GM18508 (cell line): ENCODE measurements at regions not wholly inside any gene's neighbourhood (a gene's known extent, or its start where the extent isn't known, plus 50 kb on each side); places are given as distances from the start of the nearest gene placed in this dataset.

Experiments
- ATAC-seq: cut with Tn5 transposase; IDR thresholded peaks from one replicate; pipeline ENCODE4 v1.9.1; 2021; ENCODE audit warnings: moderate number of reproducible peaks; ENCODE audit not compliant: insufficient read depth, unreplicated experiment

DNA sequence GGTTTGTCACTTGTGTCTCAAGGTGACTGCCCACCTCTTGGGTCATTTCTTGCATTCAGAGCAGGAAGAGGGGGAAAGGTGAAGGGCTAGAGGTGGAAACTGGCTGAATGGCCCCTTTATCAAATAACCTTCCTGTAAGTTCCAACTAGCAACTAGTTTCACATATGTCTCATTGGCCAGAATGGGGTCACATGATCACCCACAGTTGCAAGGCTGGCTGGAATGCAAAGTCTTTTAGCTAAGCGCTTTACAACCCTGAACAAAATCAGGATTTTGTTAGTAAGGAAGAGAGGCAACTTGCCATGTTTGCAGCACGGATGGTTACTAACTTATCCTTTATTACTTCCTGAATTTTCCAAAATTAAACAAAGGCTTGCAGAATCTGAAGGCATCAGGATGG, 156.3 kb downstream of the EMX2 start:
- no peak for ATAC-seq

DNA sequence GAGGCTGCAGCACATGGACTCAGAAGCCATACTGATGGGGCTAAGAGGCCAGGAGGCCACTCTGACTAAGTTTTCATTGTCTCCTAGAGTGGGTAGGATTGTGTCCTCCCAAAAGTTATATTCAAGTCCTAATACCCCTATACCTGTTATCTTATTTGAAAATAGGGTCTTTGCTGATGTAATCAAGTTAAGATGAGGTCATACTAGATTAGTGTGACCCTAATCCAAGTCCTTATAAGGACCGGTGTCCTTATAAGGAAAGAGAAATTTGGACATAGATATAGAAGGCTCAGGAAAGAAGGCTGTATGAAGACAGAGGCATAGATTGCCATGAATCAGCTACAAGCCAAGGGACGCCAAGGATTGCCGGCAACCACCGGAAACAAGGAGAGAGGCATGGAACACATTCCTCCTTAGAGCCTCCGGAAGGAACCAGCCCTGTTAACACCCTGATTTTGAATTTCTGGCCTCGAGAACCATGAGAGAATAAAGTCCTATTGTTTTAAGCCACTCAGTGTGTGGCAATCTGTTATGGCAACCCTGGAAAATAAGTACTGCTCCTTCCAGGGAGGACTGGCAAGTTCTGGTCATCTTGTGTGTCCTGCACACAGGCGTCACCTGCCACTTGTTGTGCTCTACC, 157.0 kb downstream of the EMX2 start:
- ATAC-seq, result no peak

DNA sequence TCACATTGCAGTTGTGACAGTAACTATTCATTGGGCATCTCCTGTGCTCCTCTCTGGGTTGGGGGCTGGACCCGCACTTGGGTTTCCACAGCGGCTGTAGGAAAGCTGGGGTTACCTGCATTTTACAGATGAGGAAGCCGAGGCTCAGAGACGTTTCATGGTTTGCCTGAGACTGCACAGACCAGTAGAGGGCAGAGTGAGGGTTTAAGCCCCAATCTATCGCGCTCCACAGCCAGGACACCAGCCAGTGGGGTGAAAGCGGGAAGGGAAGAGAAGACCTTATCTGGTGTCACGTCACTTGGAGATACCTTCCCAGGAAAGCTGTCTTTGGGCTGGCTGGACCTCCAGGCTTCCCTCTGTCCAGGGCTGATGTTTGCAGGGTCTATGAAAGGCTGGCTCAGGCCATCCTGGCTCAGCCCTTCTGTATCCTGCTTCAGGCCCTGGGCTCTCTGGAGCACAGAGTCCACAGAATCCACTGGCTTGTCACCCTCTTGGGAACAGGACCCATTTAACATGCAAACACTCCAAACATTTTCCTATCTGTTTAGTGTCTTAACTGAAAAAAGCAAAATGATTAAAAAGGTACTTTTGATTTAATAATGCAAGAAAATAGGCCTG, 167.7 kb downstream of the EMX2 start:
- no peak for ATAC-seq

DNA sequence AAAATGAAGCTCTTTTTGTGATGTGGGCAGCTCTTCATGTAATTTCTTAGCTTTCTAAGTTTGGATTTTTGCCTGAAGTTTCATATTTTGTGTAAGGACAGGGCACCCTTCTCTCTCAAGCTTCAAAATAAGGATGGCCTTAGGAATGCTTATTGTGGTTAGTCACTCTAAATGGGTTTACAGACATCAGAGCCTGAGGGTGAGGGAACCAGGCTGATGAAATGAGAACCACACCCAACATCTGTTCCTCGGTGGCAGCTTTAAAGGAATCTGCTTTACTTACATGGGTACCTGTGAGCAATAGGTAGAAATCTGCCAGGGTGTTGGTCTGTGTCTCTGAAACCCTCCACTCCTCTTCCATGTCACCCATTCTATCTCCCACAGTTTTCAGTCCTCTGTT, 174.3 kb downstream of the EMX2 start:
- no peak for ATAC-seq

DNA sequence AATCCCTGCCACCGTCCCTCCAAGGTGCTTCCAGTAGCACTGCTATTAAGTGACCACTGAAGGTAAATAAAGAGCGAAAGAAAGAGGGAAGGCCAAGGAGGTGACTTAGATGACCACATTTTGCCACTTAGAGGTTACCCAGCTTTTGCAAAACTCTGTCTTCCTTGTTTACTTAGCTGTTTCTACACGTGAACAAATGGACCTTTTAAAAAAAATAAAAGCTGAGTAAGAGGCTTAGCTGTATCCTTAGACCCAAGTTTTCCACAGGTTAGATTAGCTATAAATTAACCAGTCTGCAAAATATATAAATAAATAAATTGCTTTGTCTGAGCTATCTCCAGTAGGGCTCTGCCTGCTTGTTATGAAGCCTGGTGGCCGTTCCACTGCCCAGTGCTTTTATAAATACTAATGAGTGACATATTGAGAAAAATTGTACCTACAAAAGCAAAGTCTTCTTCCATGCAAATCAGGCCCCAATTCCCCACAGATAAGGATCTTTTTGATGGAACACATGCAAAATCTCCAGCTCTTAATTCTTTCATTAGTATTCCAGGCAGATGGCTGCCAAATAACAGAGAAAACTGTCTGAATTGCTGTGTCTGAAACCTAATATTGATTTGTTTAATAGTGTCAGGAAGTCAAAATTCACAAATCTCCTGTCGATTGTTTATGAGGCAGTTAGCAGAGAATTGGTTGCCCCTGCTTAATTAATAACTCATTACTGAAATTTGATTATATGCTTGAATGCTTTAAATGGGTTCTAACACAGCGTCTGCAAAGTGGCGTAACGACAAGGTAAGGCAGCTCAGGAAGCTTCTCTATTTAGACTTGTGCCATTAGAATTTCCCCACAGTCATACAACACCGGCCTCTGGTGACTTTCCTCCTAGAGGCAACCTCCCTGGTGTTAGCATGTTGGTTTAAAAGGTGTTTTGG, 176.7 kb downstream of the EMX2 start:
- no peak for ATAC-seq

DNA sequence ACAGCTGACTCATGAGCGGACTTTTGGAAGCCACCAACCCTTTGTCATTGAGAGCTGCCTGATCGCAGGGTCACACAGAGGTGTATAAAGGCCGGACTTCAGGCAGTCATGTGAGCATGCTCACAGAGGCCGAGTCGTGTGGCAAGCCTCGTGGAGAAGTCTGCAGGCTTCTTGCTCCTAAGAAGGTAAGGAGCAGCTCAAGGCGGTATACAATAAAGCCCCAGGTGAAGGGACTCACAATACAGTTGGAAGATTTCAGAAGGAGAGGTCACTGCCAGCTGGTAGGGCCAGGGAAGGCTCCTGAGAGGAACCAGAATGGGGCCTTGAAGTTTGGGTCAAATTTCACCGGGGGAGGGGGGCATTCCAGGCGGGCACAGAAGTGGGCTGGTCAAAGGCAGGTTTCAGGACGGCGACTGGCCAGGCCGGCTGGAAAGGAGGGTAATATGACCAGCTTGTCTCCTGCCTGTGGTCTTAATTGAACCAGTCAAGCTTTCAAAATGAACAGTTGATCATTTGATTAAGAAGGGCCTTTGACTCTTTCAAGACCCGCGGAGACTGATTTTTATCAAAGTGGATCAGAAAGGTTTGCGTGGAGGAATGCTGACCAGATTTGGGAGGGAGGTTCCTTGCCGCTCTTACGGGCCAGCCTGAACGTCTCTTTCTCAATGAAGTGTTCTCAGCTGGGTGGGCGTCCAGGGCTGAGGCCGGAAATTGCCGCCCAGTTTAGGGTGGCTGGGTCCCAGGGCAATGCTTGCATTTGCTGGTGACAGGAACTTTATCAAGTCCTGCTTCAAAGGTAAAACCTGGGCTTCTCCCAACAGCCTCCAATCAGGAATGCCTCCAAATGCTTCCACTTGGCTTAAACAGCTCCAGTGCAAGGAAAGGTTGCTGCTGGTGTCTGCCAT, 178.6 kb downstream of the EMX2 start:
- no peak for ATAC-seq

DNA sequence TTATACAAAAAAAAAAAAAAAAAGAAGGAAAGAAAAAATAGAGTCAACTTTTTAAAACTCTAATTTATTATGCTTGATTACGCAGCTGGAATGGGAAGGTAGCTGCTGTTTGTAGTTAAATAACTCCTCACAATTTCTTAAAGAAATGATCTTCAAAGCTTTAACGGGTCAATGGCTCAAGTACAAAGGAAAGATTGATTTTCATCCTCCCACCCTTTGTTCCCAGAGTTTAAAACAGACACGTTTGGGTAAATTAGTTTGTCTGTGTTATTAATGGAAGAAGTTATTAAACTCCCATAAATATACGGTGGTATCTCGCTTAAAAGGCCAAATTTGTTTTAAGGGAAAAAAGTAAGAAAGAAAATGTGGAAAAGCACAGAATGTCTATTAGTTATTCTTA, 179.3 kb downstream of the EMX2 start:
- ATAC-seq, result no peak

DNA sequence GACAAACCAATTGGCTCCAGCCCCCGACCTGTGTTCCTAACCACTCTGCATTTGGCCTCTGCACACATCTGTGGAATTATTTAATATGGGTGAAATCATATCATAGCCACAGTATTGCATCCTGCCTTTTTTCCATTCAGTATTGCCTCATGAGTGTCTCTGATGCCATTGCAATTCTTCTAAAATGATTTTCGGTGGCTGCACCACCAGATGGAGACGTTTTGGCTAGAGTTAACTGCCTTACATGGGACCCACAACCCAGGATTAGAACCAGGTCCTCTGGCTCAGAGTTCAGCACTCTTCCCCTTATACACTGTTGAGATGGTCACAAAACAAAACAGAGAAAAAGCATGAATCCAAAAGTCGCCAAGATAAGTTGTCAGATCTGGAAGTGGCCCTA, 180.8 kb downstream of the EMX2 start:
- ATAC-seq, result no peak

DNA sequence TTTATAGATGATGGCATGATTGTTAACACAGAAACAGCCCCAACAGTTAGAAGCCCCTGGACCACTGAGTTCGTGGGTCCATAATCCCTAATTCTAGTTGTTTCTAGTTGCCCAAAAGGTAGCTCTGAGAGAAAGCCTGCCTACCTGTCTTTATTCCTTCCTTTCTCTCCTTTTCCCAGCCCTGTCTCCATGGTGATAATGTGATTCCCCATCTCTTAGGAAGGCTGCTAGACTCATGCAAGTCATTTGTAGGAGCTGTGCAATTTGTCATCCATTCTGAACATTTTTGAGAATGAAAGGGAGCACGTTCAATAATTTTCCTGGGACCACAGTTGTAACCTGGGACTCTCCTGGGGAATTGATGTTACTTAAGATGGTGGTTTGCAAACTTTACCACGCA, 183.4 kb downstream of the EMX2 start:
- no peak for ATAC-seq

DNA sequence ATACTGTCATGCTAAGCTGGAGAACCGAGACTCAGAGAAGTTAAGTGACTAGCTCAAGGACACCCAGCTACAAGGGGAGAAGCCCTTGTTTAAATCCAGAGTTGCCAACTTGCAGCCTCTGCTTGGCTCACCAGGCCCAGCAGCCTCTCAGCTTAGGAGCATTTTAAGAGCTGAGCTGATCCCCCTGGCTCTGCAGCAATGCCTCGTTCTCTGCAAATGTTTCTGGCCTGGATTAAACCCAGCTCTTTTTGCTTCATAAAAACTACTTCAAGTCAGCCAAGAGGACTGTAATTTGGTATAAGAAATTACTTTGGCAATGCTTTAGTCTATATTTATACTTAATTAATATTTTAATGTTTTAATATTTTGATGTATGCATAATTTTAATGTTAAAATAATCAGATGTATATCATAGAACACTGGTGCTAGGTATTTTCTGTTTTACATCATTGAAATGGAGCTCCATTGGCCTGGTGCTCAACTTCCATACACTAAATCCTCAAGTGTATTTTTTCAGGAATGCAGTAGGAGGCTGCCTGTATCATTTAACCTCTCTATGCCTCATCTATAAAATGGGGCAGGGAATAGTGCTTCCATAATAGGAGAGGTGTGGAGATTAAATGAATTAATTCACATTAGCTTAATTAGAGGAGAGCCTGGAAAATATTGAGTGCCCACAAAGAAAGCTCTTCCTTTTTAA, 184.2 kb downstream of the EMX2 start:
- no peak for ATAC-seq

DNA sequence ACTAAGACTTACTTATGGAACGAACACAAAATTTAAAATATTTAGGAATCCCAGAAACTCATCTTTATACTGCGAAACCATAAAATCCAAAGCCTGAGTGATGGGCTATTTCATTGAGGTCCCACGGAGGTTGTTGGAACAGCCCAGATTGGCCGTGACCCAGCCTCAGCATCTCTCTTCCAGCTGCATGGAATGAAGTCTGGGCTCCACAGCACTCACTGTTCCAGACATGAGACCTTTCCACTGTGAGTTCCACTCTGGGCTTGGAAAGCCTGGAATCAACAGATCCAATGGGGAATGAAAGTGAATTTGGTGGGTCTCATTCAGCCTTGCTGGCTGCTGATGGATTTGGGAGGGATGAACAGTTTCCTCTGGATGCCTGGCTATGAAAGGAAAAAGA, 184.9 kb downstream of the EMX2 start:
- no peak for ATAC-seq

DNA sequence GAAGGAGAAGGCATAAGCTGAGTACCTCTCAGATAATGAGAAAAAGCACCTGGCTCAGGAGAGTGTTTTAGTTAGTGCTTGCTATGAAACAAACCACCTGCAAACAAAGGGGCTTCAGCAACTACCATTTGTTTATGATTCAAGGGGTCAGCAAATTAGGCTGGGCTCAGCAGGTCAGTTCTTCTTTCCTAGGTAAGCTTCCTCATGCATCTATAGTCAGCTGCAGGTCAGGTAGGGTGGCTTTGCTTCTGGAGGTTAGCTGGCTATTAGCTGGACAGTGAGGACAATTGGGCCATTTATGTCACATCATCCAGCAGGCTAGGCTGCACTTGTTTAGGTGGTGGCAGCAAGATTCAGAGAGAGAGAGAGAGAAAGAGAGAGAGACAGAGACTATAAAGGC, 185.5 kb downstream of the EMX2 start:
- ATAC-seq, result no peak

DNA sequence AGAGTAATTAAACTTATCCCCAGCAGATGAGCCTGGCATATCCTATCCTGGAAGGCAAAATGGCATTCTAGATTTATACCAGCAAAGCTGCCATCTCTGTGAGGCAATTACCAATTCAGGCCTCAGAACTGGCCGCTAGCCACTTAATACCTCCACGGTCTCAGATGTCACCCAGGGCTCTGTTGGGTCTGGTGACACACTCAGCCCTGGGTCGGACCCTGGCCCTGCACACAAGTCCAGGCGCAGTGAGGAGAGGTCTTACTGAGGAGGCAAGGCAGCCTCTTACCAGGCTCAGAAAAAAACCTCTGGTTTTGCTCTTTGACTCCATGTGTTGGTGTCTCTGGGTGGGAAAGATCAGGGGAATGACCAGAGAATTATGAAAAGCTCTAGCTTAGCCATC, 186.6 kb downstream of the EMX2 start:
- ATAC-seq, result no peak

DNA sequence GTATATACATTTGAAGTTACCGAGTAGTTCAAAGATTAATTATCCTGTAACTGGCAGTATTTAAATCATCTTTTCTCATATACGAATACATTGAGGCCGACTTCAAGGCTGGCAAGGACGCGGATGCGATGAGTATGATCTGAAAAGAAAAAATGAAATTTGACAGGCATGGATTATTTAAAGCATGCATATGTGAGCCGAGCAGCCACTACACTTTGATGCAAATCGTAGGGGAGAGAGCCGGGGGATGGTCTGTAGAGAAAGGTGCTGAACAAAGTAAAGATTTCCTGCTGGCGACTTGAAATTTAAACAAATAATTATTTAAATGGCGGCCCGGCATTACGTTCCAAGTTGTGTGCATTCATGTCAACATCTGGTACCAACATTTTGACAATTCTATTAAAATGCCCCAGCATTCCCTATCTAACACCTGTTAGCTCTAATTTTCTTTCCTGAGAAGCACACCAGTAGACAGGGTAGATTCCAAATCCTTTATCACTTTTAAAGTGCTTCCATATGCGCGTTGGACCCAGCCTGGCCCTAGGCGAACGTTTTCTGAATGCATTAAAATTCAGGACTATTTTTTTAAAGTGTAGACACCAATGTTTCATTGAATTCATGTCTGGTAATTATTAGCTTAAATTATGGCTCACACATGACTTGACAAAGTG, 188.7 kb downstream of the EMX2 start:
- no peak for ATAC-seq

DNA sequence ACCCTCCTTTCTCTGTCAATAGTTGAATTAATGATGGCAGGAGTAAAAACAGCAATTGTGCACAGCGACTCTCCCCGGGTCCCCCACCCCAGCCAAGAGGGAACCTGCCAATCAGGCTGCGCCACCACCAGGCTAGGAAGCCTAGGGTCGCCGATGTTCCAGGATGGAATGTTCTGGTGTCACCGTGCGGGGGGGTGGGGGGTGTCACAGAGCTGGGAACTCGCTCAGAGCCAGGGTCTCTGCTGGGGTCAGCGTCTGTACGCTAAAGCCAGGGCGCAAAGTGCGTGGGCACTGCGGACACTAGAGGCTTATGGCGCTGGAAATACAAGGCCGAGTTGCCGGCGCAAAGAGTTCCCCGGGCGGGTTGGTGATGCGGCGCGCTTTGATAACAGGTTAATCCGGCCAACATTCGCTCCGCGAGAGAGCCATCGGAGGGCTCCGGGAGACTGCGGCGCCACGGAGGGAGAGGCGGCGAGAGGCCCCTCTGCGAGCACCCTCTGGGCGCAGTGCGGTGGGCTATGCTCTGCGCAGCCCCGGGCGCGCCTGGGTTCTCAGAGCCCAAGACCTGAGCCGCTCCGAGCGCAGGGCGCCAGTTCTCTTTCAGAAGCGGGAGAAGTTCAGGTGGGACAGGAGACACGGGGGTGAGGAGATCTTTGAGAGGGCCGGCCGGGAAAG, 192.3 kb downstream of the EMX2 start:
- no peak for ATAC-seq

DNA sequence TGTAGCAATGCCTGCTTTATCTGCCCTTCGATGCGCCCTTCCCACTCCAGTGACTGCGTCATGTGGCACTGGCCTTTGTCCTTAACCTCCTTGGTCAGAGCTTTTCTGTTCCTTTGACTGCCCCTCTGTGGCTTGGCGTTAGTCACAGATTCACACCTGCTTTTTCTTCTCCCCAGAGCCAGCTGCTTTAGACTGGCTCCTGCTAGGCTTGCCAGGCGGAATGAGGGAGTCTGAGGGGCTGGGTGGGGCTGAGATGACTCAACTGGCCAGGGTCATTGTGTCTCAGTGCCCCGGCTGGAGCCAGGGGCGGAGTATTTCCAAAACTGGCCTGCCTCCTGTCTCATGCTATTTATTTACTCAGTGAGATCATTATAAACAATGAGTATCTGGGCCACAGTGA, 194.1 kb downstream of the EMX2 start:
- no peak for ATAC-seq

DNA sequence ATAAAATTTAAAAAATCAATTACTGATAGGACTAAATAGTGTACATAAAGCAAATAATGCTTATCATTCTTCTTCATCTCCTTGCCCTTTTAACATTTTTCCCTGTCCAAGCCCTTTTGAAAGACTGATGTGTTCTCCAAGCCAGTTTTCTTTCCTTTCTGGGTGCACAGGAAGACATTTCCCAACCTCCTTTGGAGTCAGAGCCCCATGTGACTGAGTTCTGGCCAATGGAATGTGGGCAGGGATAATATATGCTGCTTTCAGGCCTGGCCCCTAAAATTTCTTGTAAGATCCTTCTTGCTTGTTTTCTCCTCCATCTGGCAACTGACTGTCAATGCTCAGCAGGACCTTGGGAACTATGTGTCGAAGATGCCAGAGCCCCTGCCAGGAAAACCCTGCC, 197.5 kb downstream of the EMX2 start:
- ATAC-seq, result no peak

DNA sequence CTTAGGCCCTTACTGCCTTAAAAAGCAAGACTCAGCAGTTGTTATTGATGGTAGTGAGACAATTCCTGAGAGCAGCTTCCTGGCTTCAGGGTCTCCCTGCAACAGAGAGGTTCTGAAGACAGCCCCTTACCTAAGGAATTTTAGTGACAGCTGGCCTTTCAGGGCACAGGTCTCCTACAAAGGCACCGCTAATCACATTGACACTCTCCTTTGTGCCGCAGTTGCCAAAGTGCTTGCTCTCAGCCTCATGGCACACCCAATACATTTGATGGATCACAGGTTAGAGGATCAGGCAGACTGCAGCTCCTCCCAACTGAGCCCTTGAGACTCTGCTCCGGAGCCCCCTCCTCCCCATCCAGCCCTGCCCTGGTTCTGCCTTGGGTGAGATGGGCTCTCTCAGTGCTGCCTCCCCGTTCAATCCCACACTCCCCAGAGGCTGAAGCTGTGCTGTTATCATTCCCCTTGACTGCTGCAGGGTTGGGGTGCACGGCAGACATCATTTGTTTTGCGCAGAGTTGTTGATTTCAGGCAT, 198.2 kb downstream of the EMX2 start:
- ATAC-seq, result no peak

DNA sequence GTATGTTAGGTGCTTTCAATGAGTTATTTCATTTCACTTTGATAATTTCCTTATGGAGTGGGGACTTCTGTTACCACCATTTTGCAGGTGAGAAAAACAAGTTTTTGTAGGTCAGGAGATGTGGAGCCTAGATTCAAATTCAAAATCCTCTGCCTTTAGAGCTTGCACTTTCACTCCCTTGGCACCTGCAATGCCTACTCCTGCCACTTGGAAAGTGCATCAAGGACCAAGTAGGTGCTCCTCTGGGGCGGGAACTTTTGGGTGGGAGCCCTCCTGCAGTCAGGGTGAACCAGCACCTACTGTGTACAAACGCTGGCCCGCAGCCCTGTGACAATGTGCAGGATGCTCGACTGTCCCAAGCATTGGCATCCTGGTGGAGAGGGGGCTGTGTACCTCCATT, 199.0 kb downstream of the EMX2 start:
- no peak for ATAC-seq
